Upper lobe of left lung (tissue), 4 donors: ENCODE measurements at regions not wholly inside any gene's neighbourhood (a gene's known extent, or its start where the extent isn't known, plus 50 kb on each side); places are given as distances from the start of the nearest gene placed in this dataset.

Experiments
- EP300 ChIP-seq, 4 donors: sonication (generic); formaldehyde crosslinking; IDR thresholded peaks; one replicate each; pipeline ENCODE4 v1.5.1; 2017; ENCODE audit warnings: antibody characterized with exemption in 4 of 4, control low read depth in 2 of 4
- POLR2A ChIP-seq, 4 donors: fragments of 450-650 bp; IDR thresholded peaks; one replicate each; pipeline ENCODE4 v1.5.1; 2016 to 2017; ENCODE audit warnings: antibody characterized with exemption in 4 of 4, mild to moderate bottlenecking in 2 of 4
- POLR2AphosphoS5 ChIP-seq, 2 donors: sonication (generic); formaldehyde crosslinking; IDR thresholded peaks; one replicate each; pipeline ENCODE4 v1.5.1; 2017; ENCODE audit warnings: antibody characterized with exemption in 2 of 2
- TF ChIP-seq, protein P1 (sequence below), 6 experiments: fragments of 450-650 bp in 4 of 6; fragments of 200-600 bp in 2 of 6; sonication (generic) in 2 of 6; IDR thresholded peaks; one replicate each; pipeline ENCODE4 v1.5.1; 2016 to 2019; ENCODE audit warnings: antibody characterized with exemption in 6 of 6

DNA sequence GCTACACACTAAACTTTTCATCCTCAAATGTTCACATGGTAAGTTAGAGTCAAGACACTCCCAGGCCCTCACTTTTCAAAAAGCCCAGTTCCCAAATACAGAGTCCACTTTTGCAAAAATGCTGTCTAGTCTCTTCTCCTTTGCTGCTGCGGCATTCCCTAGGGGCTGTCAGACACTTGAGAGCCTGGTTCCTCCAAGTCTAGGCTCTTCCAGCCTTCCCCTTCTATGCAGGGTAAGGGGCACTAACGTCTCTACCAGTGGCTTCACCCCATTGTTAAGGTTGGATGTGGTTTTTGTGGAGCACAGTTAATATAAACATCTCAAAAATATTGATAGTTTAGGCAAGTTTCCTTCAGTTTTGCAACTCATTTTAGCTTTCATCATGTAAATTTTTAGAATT lies 181.5 kb downstream of the KIF18A start:
- TF ChIP-seq, protein P1, sequence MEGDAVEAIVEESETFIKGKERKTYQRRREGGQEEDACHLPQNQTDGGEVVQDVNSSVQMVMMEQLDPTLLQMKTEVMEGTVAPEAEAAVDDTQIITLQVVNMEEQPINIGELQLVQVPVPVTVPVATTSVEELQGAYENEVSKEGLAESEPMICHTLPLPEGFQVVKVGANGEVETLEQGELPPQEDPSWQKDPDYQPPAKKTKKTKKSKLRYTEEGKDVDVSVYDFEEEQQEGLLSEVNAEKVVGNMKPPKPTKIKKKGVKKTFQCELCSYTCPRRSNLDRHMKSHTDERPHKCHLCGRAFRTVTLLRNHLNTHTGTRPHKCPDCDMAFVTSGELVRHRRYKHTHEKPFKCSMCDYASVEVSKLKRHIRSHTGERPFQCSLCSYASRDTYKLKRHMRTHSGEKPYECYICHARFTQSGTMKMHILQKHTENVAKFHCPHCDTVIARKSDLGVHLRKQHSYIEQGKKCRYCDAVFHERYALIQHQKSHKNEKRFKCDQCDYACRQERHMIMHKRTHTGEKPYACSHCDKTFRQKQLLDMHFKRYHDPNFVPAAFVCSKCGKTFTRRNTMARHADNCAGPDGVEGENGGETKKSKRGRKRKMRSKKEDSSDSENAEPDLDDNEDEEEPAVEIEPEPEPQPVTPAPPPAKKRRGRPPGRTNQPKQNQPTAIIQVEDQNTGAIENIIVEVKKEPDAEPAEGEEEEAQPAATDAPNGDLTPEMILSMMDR (IDR thresholded peaks at IDR 0.05) = no peak
- no peak for TF ChIP-seq EP300 (IDR thresholded peaks at IDR 0.05)
- TF ChIP-seq POLR2A (IDR thresholded peaks at IDR 0.05) = no peak
- no peak for TF ChIP-seq POLR2AphosphoS5 (IDR thresholded peaks at IDR 0.05)
